ENCODE measurements at regions not wholly inside any gene's neighbourhood (a gene's known extent, or its start where the extent isn't known, plus 50 kb on each side); places are given as distances from the start of the nearest gene placed in this dataset.
"Not testable (repeated sequence)": the region's sequence is repeated elsewhere in the genome, so short reads cannot be mapped to it uniquely, and the experiment has no call there.

DNA sequence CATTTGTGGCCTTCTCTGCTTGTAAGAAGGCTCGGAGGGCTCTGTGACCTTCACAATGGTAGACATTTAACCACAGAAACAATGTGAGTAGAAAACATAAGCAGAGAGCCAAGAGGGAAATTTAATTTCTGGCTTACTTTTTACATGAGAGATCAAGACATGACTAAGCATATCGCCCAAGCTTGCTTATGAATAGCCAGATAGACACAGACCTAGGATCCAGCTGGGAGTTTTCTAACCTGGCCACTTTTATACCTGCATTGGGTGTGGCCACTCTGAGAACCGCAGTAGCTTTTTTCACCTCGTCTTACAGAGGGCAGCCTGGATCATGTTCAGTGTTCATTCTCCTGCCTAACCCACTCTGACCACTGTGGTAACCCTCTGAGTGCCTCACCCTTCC is 244.9 kb upstream of the KCNN2 start:
- no peaks in the 10 kb centered on the region for H3K36me3 ChIP-seq
- no peak overlapping the region for H3K9ac ChIP-seq
- H3K27ac ChIP-seq, result no peak overlapping the region
- no peak for TF ChIP-seq Cebpa-rat (IDR thresholded peaks at IDR 0.05)
- H3K4me3 ChIP-seq, result no peak overlapping the region
- no peaks in the 10 kb centered on the region for H3K9me3 ChIP-seq (replicated peaks in 1 of 11)
- no peaks in the 10 kb centered on the region for H4K20me1 ChIP-seq
- H3K27me3 ChIP-seq, result no peaks in the 10 kb centered on the region
- H3K4me2 ChIP-seq, result no peak overlapping the region
- H3K4me1 ChIP-seq, result no peaks in the 10 kb centered on the region

DNA sequence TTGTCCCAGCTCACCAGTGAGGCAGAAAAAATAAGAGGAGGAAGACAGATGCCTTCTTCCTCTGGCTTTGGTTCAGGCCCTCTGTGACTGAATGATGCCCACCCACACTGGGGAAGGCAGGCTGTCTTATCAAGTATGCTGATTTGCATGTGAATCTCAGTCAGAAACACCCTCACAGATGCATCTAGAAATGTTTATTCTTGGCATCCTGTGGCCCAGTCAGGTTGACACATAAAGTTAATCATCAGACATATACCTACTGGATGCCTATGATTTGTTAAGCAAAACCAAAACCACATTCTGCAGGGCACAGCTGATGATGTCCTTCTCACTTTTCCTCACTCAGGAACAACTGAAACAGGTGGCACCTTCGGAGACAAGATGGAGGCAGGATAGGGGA is 243.4 kb upstream of the KCNN2 start:
- Histone ChIP-seq H3K4me1 (peaks cover 0 to under 1% (median 0%) of the 10 kb centered on the region in 10 experiments; a peak in 1 of 20 replicates), H3K4me2 (no peak overlapping the region), H3K36me3 (no peaks in the 10 kb centered on the region), H3K9ac (no peak overlapping the region), H3K9me3 (replicated peaks in 1 of 11) (no peaks in the 10 kb centered on the region), H4K20me1 (no peaks in the 10 kb centered on the region), H3K27me3 (no peaks in the 10 kb centered on the region), H3K4me3 (no peak overlapping the region), H3K27ac (no peak overlapping the region)
- TF ChIP-seq Cebpa-rat (IDR thresholded peaks at IDR 0.05), result no peak

DNA sequence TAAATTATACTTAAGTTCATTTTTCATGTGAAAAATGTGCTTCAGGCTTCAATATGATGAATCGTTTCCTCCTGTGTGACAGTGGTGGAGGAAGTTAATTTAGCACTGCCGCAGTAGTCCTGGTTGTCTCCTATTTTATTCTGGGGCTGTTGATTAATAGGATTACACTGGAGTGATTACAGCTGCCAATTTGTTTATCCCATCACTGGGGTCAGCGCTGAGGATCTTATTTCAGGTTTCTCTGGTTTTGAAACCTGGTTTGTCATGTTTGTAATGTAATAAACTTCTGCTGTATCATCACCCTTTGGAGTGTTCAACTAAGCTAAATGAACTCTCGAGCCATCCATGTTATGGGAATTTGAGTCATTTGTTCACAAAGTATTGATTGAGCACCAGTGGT is 241.7 kb upstream of the KCNN2 start:
- Histone ChIP-seq H3K27me3 (no peaks in the 10 kb centered on the region), H3K9ac (no peak overlapping the region), H3K36me3 (no peaks in the 10 kb centered on the region), H3K9me3 (replicated peaks in 1 of 11) (no peaks in the 10 kb centered on the region), H4K20me1 (no peaks in the 10 kb centered on the region), H3K4me3 (no peak overlapping the region), H3K4me1 (peaks cover 0 to 7% (median 0%) of the 10 kb centered on the region in 10 experiments; a peak in 2 of 20 replicates), H3K27ac (no peak overlapping the region), H3K4me2 (no peak overlapping the region)
- no peak for TF ChIP-seq Cebpa-rat (IDR thresholded peaks at IDR 0.05)

GRCh38 chr5:114122852-114123251 is 239.0 kb upstream of the KCNN2 start:
- Histone ChIP-seq H3K9ac (no peak overlapping the region), H3K9me3 (replicated peaks in 1 of 11) (peaks cover 6 to 19% (median 10%) of the 10 kb centered on the region in 11 experiments; a peak in 16 of 22 replicates), H3K4me1 (peaks cover 0 to 7% (median 0%) of the 10 kb centered on the region in 10 experiments; a peak in 4 of 20 replicates), H3K4me2 (no peak overlapping the region), H3K27ac (no peak overlapping the region), H3K27me3 (no peaks in the 10 kb centered on the region), H4K20me1 (no peaks in the 10 kb centered on the region), H3K4me3 (no peak overlapping the region), H3K36me3 (no peaks in the 10 kb centered on the region)
- TF ChIP-seq Cebpa-rat (IDR thresholded peaks at IDR 0.05), result no peak

- H3K27me3 ChIP-seq, result no peaks in the 10 kb centered on the region
- H3K9me3 ChIP-seq (replicated peaks in 1 of 11), result peaks cover 6 to 21% (median 10%) of the 10 kb centered on the region in 11 experiments; a peak in 16 of 22 replicates
- TF ChIP-seq Cebpa-rat (IDR thresholded peaks at IDR 0.05), result no peak
- no peaks in the 10 kb centered on the region for H4K20me1 ChIP-seq
- no peak overlapping the region for H3K4me3 ChIP-seq
- no peak overlapping the region for H3K9ac ChIP-seq
- peak overlapping the region in 1 of 11 experiments; percentile 1; a peak in 1 of 22 replicates for H3K4me2 ChIP-seq
- peaks cover 0 to 7% (median 0%) of the 10 kb centered on the region in 10 experiments; a peak in 4 of 20 replicates for H3K4me1 ChIP-seq
- no peak overlapping the region for H3K27ac ChIP-seq
- no peaks in the 10 kb centered on the region for H3K36me3 ChIP-seq
Observed at GRCh38 chr5:114123654-114124053, 238.2 kb upstream of the KCNN2 start.

GRCh38 chr5:114146398-114146797 is 215.5 kb upstream of the KCNN2 start:
- Histone ChIP-seq H3K9me3 (replicated peaks in 1 of 11) (peaks cover 9 to 25% (median 15%) of the 10 kb centered on the region in 11 experiments; a peak in 18 of 22 replicates), H3K27me3 (no peaks in the 10 kb centered on the region)
- no peak for TF ChIP-seq Cebpa-rat (IDR thresholded peaks at IDR 0.05)

DNA sequence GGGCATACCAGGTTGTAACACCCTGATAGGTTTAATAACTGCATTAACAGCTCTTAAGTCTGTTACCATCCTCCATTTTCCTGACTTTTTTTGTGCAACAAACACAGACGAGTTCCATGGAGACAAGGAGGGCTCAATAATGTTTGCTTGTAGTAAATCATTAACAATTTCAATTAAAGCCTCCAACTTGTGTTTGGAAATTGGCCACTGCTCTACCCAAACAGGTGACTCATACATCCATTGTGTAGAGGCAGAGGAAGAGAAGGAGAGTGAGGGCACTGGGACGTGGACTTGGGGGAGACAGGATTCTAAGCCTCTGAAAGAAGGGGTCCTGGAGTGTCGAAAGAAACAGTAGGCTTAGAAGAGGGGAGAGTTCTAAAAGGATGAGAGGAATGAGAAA is 213.6 kb upstream of the KCNN2 start:
- Histone ChIP-seq H3K27ac (no peak overlapping the region), H3K4me2 (no peak overlapping the region), H3K4me1 (no peaks in the 10 kb centered on the region), H3K9ac (no peak overlapping the region), H4K20me1 (no peaks in the 10 kb centered on the region), H3K27me3 (no peaks in the 10 kb centered on the region), H3K9me3 (replicated peaks in 1 of 11) (peaks cover 9 to 25% (median 15%) of the 10 kb centered on the region in 11 experiments; a peak in 18 of 22 replicates), H3K36me3 (no peaks in the 10 kb centered on the region), H3K4me3 (no peak overlapping the region)
- no peak for TF ChIP-seq Cebpa-rat (IDR thresholded peaks at IDR 0.05)

More at GRCh38 chr5:114146398-114146797, 215.5 kb upstream of the KCNN2 start:
- H3K4me2 ChIP-seq, result no peak overlapping the region
- no peak overlapping the region for H3K27ac ChIP-seq
- H4K20me1 ChIP-seq, result no peaks in the 10 kb centered on the region
- no peaks in the 10 kb centered on the region for H3K4me1 ChIP-seq
- H3K36me3 ChIP-seq, result no peaks in the 10 kb centered on the region
- no peak overlapping the region for H3K4me3 ChIP-seq
- no peak overlapping the region for H3K9ac ChIP-seq

- H3K4me2 ChIP-seq, result not testable (repeated sequence)
Observed at GRCh38 chr5:114148728-114149127, 213.1 kb upstream of the KCNN2 start.

GRCh38 chr5:114152656-114153360 is 209.1 kb upstream of the KCNN2 start:
- no peak for TF ChIP-seq Cebpa-rat (IDR thresholded peaks at IDR 0.05)
- Histone ChIP-seq H3K27ac (no peak overlapping the region), H3K4me2 (no peak overlapping the region), H3K27me3 (no peaks in the 10 kb centered on the region), H3K4me3 (no peak overlapping the region), H3K9me3 (replicated peaks in 1 of 11) (peaks cover 11 to 25% (median 17%) of the 10 kb centered on the region in 11 experiments; a peak in 19 of 22 replicates), H4K20me1 (no peaks in the 10 kb centered on the region), H3K9ac (no peak overlapping the region), H3K4me1 (no peaks in the 10 kb centered on the region), H3K36me3 (no peaks in the 10 kb centered on the region)

More at GRCh38 chr5:114148728-114149127, 213.1 kb upstream of the KCNN2 start:
- H3K27me3 ChIP-seq, H4K20me1 ChIP-seq, H3K4me1 ChIP-seq, H3K27ac ChIP-seq, H3K4me3 ChIP-seq, H3K9ac ChIP-seq, H3K36me3 ChIP-seq: not testable (repeated sequence)
- H3K9me3 ChIP-seq (replicated peaks in 1 of 11), result peaks cover 9 to 25% (median 15%) of the 10 kb centered on the region in 11 experiments; a peak in 18 of 22 replicates

DNA sequence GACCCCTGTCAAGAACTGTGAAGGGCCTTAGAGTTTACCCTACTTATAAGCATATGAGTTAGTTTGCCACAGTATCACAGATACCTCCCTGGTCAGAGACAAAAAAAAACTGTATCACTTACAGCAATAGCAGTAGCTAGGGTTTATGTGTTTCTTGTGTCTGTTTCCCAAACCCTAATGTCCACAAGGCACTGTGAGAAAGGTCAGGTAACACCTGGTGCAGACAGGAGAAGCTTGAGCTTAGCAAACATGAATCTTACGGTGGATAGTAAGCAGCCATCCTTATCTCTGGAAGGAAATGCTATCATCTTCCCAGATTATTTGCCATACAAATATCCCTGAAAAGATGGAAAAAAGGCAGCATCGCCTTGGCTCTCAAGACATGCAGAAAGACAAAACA is 208.5 kb upstream of the KCNN2 start:
- H3K4me1 ChIP-seq, result no peaks in the 10 kb centered on the region
- no peak overlapping the region for H3K4me3 ChIP-seq

More for the DNA sequence above, 208.5 kb upstream of the KCNN2 start:
- Histone ChIP-seq H3K27ac (no peak overlapping the region), H3K9me3 (replicated peaks in 1 of 11) (peaks cover 11 to 24% (median 17%) of the 10 kb centered on the region in 11 experiments; a peak in 19 of 22 replicates), H3K9ac (no peak overlapping the region), H3K27me3 (no peaks in the 10 kb centered on the region), H3K36me3 (no peaks in the 10 kb centered on the region), H3K4me2 (no peak overlapping the region), H4K20me1 (no peaks in the 10 kb centered on the region)
- no peak for TF ChIP-seq Cebpa-rat (IDR thresholded peaks at IDR 0.05)

Measured in BLaER1 treated with 17β-estradiol and CSF1 and Interleukin-3, amounts not matched to agents 10 nM and 100 nM (cell line).